ENCODE measurements at regions not wholly inside any gene's neighbourhood (a gene's known extent, or its start where the extent isn't known, plus 50 kb on each side); places are given as distances from the start of the nearest gene placed in this dataset.

GRCh38 chr1:194078765-194079164, 892.4 kb upstream of the B3GALT2 start:
- Histone ChIP-seq H3K36me3 (ENCODE audit: control insufficient read depth, insufficient read depth, low read length) (no peaks in the 10 kb centered on the region), H3K4me3 (ENCODE audit: low read depth, low read length) (no peak overlapping the region), H3K27me3 (ENCODE audit: control insufficient read depth, insufficient read depth, low read length) (no peaks in the 10 kb centered on the region)
- no peak for FAIRE-seq
- no peak for DNase-seq (ENCODE audit: low read depth)
- TF ChIP-seq CTCF (IDR thresholded peaks at IDR 0.05; ENCODE audit: insufficient read depth, low read length, severe bottlenecking), result no peak

GRCh38 chr1:194076646-194077045, 890.2 kb upstream of the B3GALT2 start:
- FAIRE-seq, result no peak
- TF ChIP-seq CTCF (IDR thresholded peaks at IDR 0.05; ENCODE audit: insufficient read depth, low read length, severe bottlenecking), result no peak
- Histone ChIP-seq H3K36me3 (ENCODE audit: control insufficient read depth, insufficient read depth, low read length) (no peaks in the 10 kb centered on the region), H3K4me3 (ENCODE audit: low read depth, low read length) (no peak overlapping the region), H3K27me3 (ENCODE audit: control insufficient read depth, insufficient read depth, low read length) (no peaks in the 10 kb centered on the region)
- no peak for DNase-seq (ENCODE audit: low read depth)

- Histone ChIP-seq H3K36me3 (ENCODE audit: control insufficient read depth, insufficient read depth, low read length) (no peaks in the 10 kb centered on the region), H3K4me3 (ENCODE audit: low read depth, low read length) (no peak overlapping the region), H3K27me3 (ENCODE audit: control insufficient read depth, insufficient read depth, low read length) (no peaks in the 10 kb centered on the region)
- FAIRE-seq (no peak), DNase-seq (ENCODE audit: low read depth) (no peak)
- no peak for TF ChIP-seq CTCF (IDR thresholded peaks at IDR 0.05; ENCODE audit: insufficient read depth, low read length, severe bottlenecking)
Measured at GRCh38 chr1:194073833-194074232, 887.4 kb upstream of the B3GALT2 start.

DNA sequence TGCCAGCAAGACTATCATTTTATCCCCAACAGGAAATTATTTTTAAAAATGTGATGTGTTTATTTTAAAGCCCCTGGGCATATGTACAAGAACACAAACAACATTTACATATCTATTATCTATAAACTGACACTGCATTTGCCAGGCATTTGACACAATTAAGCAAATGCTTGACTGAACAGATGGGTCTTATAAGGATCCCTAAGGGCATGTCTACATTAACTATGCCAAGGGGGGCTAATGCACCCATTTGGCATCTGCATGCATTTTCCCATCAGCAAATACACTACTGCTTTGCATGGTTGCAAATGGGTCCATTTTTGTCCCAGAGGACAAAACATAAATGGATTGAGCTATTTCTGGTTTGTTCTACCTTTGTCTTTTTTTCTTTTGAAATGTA, 884.8 kb upstream of the B3GALT2 start:
- H3K4me3 ChIP-seq (ENCODE audit: low read depth, low read length), result no peak overlapping the region
- FAIRE-seq (no peak), DNase-seq (ENCODE audit: low read depth) (no peak)
- no peak for TF ChIP-seq CTCF (IDR thresholded peaks at IDR 0.05; ENCODE audit: insufficient read depth, low read length, severe bottlenecking)
- H3K27me3 ChIP-seq (ENCODE audit: control insufficient read depth, insufficient read depth, low read length), result no peaks in the 10 kb centered on the region
- H3K36me3 ChIP-seq (ENCODE audit: control insufficient read depth, insufficient read depth, low read length), result no peaks in the 10 kb centered on the region

DNA sequence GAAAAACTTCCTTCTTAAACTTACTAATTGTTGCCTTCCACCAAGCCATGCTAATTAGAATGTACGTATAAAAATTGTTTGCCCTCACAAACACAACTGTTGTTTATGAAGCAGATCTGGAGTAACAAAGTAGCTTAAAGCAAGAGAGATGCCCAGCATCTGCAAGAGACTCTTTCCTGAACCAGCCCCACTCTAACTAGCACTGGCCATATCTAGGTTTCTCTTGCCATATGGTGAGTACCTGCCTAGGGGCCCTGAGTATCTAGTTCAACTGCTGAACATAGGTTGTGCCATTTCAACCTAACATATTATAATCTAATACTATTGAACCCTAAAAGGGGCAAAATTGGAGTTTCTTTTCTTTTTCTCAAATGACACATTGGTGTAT, 883.4 kb upstream of the B3GALT2 start:
- H3K4me3 ChIP-seq (ENCODE audit: low read depth, low read length), result no peak overlapping the region
- TF ChIP-seq CTCF (IDR thresholded peaks at IDR 0.05; ENCODE audit: insufficient read depth, low read length, severe bottlenecking), result no peak
- no peaks in the 10 kb centered on the region for H3K27me3 ChIP-seq (ENCODE audit: control insufficient read depth, insufficient read depth, low read length)
- H3K36me3 ChIP-seq (ENCODE audit: control insufficient read depth, insufficient read depth, low read length), result no peaks in the 10 kb centered on the region
- DNase-seq (ENCODE audit: low read depth) (no peak), FAIRE-seq (no peak)

GRCh38 chr1:194069168-194069830, 882.9 kb upstream of the B3GALT2 start:
- no peaks in the 10 kb centered on the region for H3K36me3 ChIP-seq (ENCODE audit: control insufficient read depth, insufficient read depth, low read length)
- H3K4me3 ChIP-seq (ENCODE audit: low read depth, low read length), result no peak overlapping the region
- FAIRE-seq, result no peak
- no peak for DNase-seq (ENCODE audit: low read depth)
- no peaks in the 10 kb centered on the region for H3K27me3 ChIP-seq (ENCODE audit: control insufficient read depth, insufficient read depth, low read length)
- no peak for TF ChIP-seq CTCF (IDR thresholded peaks at IDR 0.05; ENCODE audit: insufficient read depth, low read length, severe bottlenecking)

Data from bronchial epithelial cell (primary cell).